ENCODE measurements at regions not wholly inside any gene's neighbourhood (a gene's known extent, or its start where the extent isn't known, plus 50 kb on each side); places are given as distances from the start of the nearest gene placed in this dataset.
"Not testable (repeated sequence)": the region's sequence is repeated elsewhere in the genome, so short reads cannot be mapped to it uniquely, and the experiment has no call there.

DNA sequence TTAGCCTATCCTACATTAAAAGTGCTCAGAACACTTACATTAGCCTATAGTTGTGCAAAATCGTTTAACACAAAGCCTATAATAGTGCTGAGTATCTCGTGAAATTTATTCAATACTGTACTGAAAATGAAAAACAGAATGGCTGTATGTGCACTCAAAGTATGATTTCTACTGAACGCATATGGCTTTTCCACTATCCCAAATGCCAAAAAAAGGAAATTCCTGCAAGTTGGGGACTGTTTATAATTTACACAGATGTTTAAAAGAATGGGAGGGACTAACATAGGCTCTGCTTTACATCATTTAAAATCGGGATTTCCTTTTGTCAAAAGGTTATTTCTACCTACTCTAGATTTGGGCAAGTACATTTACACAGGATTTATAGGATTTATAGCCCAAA, 101.4 kb upstream of the PELI1 start:
- TF ChIP-seq, protein P1, sequence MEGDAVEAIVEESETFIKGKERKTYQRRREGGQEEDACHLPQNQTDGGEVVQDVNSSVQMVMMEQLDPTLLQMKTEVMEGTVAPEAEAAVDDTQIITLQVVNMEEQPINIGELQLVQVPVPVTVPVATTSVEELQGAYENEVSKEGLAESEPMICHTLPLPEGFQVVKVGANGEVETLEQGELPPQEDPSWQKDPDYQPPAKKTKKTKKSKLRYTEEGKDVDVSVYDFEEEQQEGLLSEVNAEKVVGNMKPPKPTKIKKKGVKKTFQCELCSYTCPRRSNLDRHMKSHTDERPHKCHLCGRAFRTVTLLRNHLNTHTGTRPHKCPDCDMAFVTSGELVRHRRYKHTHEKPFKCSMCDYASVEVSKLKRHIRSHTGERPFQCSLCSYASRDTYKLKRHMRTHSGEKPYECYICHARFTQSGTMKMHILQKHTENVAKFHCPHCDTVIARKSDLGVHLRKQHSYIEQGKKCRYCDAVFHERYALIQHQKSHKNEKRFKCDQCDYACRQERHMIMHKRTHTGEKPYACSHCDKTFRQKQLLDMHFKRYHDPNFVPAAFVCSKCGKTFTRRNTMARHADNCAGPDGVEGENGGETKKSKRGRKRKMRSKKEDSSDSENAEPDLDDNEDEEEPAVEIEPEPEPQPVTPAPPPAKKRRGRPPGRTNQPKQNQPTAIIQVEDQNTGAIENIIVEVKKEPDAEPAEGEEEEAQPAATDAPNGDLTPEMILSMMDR (conservative IDR thresholded peaks at IDR 0.05; ENCODE audit: control insufficient read depth, insufficient read depth, low read depth, low read length), result no peak
- H3K4me3 ChIP-seq (ENCODE audit: control insufficient read depth, low read depth, low read length), result no peak overlapping the region
- no peak for DNase-seq (ENCODE audit: low read depth)

DNA sequence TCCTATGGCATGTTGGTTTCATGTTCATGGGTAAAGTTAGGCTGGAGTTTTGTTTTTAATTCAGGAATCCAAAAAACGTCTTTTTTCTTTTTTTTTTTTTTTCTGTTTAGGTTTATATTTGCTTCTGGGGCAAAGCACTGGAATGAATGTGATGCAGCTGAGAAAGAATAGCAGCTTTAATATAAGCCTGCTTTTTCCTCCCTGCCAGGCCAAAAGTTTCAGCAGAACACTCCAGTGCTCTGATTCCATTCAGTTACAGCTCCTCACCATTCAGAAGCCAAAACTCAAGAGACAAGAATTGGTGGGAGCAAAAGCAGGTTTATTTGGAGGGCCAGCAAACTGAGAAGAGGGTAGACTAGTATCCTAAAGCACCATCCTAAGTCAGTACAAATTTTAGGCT, 102.7 kb upstream of the PELI1 start:
- no peak for DNase-seq (ENCODE audit: low read depth)
- TF ChIP-seq, protein P1 (conservative IDR thresholded peaks at IDR 0.05; ENCODE audit: control insufficient read depth, insufficient read depth, low read depth, low read length), result no peak
- no peak overlapping the region for H3K4me3 ChIP-seq (ENCODE audit: control insufficient read depth, low read depth, low read length)

DNA sequence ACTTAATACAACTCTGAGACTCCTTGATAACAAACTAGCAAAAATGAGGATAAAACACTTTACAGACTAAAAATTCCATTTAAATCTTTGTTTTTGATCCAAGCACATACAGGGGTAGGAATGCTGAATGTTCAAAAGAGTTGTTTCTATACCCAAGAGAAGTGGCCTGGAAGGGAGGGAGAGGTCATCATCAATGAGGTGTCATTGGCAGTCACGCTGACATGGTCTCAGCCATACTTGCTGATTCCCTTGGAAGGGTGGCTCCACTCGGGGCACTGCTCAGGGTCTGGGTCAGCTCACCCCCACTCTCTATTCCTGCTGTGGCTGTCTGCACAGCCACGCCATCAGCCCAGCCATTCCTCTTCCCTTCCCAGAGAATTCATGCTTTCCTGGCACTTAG, 105.2 kb upstream of the PELI1 start:
- H3K4me3 ChIP-seq (ENCODE audit: control insufficient read depth, low read depth, low read length), result no peak overlapping the region
- TF ChIP-seq, protein P1 (conservative IDR thresholded peaks at IDR 0.05; ENCODE audit: control insufficient read depth, insufficient read depth, low read depth, low read length), result no peak
- no peak for DNase-seq (ENCODE audit: low read depth)

DNA sequence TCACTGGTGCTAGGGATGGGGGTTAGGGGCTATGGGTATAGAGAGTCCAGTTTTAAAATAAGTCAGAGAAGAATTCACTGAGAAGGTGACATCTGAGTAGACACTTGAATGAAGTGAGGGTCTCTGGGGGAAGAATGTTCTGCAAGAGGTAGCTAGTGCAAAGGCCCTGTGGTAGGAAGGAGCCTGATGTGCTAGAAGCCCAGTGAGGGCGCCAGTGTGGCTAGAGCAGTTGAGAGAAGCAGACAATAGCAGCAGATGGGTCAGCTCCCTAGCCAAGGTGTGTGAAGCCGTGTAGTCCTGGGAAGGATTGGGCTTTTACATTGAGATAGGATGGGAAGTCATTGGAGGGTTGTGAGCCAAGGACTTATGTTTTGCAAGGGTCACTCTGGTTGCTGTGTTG, 105.8 kb upstream of the PELI1 start:
- H3K4me3 ChIP-seq (ENCODE audit: control insufficient read depth, low read depth, low read length), result no peak overlapping the region

GRCh38 chr2:64250751-64251423, 106.7 kb upstream of the PELI1 start:
- TF ChIP-seq, protein P1 (conservative IDR thresholded peaks at IDR 0.05; ENCODE audit: control insufficient read depth, insufficient read depth, low read depth, low read length), result no peak
- no peak for DNase-seq (ENCODE audit: low read depth)
- no peak overlapping the region for H3K4me3 ChIP-seq (ENCODE audit: control insufficient read depth, low read depth, low read length)

More for the DNA sequence above, 105.8 kb upstream of the PELI1 start:
- no peak for DNase-seq (ENCODE audit: low read depth)
- TF ChIP-seq, protein P1 (conservative IDR thresholded peaks at IDR 0.05; ENCODE audit: control insufficient read depth, insufficient read depth, low read depth, low read length), result no peak

DNA sequence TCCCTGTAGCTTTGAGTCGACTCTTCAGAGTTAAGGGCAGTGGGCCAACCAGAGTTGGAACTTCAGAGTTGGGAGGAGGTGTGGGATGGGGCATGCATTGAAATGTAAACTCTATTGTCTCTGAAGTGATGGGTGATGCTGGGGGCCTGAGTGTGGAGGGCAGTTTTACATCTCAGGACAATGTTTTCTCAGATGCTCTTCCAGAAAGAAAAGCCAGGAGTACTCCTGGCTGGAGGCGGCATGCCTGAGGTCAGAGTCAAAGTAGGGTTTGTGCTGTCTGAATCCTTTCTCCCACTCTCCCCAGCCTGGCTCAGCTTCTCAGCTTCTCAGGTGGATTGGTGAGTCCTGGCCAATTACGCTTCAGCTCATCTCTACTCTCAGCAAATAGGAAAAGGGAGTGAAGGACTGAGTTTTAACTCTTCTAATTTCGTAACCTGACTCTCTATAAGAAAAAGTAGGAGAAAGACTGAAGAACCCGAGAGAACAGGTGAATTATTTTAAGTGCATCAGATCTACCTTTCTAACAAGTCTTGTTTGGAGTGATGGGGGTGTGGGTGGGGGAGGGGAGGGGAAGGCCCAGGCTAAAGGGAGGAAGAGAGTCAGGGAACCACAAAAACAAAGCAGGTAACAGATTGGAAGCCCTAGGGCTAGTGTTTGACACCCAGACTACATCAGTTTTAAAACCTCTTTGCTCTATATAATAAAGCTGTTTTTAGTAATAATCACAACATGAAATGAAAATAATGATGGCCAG, 107.5 kb upstream of the PELI1 start:
- TF ChIP-seq, protein P1 (conservative IDR thresholded peaks at IDR 0.05; ENCODE audit: control insufficient read depth, insufficient read depth, low read depth, low read length), result no peak
- H3K4me3 ChIP-seq (ENCODE audit: control insufficient read depth, low read depth, low read length), result no peak overlapping the region
- DNase-seq (ENCODE audit: low read depth), result no peak

GRCh38 chr2:64252251-64252978, 108.2 kb upstream of the PELI1 start:
- not testable (repeated sequence) for DNase-seq (ENCODE audit: low read depth); H3K4me3 ChIP-seq (ENCODE audit: control insufficient read depth, low read depth, low read length)

DNA sequence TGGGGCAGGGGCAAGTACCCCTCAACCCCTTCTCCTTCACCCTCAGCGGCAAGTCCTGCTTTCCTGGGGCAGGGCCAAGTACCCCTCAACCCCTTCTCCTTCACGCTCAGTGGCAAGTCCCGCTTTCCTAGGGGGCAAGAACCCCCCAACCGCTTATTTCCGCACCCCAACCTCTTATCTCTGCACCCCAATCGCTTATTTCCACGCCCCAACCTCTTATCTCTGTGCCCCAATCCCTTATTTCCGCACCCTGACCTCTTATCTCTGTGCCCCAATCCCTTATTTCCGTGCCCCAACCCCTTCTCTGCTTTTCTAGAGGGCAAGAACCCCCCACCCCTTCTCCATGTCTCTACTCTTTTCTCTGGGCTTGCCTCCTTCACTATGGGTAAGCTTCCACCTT, 109.2 kb upstream of the PELI1 start:
- not testable (repeated sequence) for H3K4me3 ChIP-seq (ENCODE audit: control insufficient read depth, low read depth, low read length); DNase-seq (ENCODE audit: low read depth)
